Mesendoderm (in vitro differentiated cells): ENCODE measurements at regions not wholly inside any gene's neighbourhood (a gene's known extent, or its start where the extent isn't known, plus 50 kb on each side); places are given as distances from the start of the nearest gene placed in this dataset.

Experiments used
- DNase-seq: peaks from one replicate; pipeline ENCODE4 v3.0.0; 2013
- H2AK5ac ChIP-seq: 2 replicates; pipeline ENCODE4 v1.6.1; 2013; ENCODE audit warnings: low read length, inconsistent platforms
- H2BK120ac ChIP-seq: 2 replicates; pipeline ENCODE4 v1.6.1; 2013; ENCODE audit warnings: low read depth, mild to moderate bottlenecking, low read length, moderate library complexity, mixed read lengths
- H2BK15ac ChIP-seq: replicated peaks from 2 replicates; pipeline ENCODE4 v1.6.1; 2013; ENCODE audit warnings: low read depth, mild to moderate bottlenecking, moderate library complexity
- H2BK5ac ChIP-seq: 2 replicates; pipeline ENCODE4 v1.6.1; 2013; ENCODE audit warnings: low read length, inconsistent platforms
- H3K18ac ChIP-seq: 2 replicates; pipeline ENCODE4 v1.6.1; 2013; ENCODE audit warnings: mild to moderate bottlenecking, low read length, mixed read lengths
- H3K23ac ChIP-seq: one replicate; pipeline ENCODE4 v1.6.1; 2013; ENCODE audit warnings: low read length
- H3K27ac ChIP-seq: 2 replicates; pipeline ENCODE4 v1.5.1; 2013; ENCODE audit warnings: low read depth, mild to moderate bottlenecking, inconsistent platforms, low read length, moderate library complexity
- H3K27me3 ChIP-seq: 2 replicates; pipeline ENCODE4 v1.6.1; 2013; ENCODE audit warnings: low read length, control low read depth, mild to moderate bottlenecking, inconsistent platforms; ENCODE audit not compliant: insufficient read depth, poor library complexity
- H3K36me3 ChIP-seq: 2 replicates; pipeline ENCODE4 v1.6.1; 2013; ENCODE audit warnings: low read length, inconsistent platforms; ENCODE audit not compliant: control insufficient read depth, insufficient read depth
- H3K4ac ChIP-seq: one replicate; pipeline ENCODE4 v1.6.1; 2013; ENCODE audit warnings: low read depth, mild to moderate bottlenecking, low read length, moderate library complexity
- H3K4me1 ChIP-seq: 2 replicates; pipeline ENCODE4 v1.6.1; 2013; ENCODE audit warnings: low read depth, low read length, inconsistent platforms; ENCODE audit not compliant: control insufficient read depth
- H3K4me2 ChIP-seq: 2 replicates; pipeline ENCODE4 v1.6.1; 2013; ENCODE audit warnings: low read length
- H3K4me3 ChIP-seq: 2 replicates; pipeline ENCODE4 v1.5.1; 2013; ENCODE audit warnings: mild to moderate bottlenecking, low read length
- H3K56ac ChIP-seq: one replicate; pipeline ENCODE4 v1.6.1; 2013; ENCODE audit warnings: low read length
- H3K79me1 ChIP-seq: 2 replicates; pipeline ENCODE4 v1.6.1; 2013; ENCODE audit warnings: low read length, inconsistent platforms
- H3K79me2 ChIP-seq: 2 replicates; pipeline ENCODE4 v1.6.1; 2013; ENCODE audit warnings: mild to moderate bottlenecking, low read length; ENCODE audit not compliant: control insufficient read depth, insufficient read depth
- H3K9ac ChIP-seq: 2 replicates; pipeline ENCODE4 v1.6.1; 2013; ENCODE audit warnings: low read length, inconsistent platforms
- H4K5ac ChIP-seq: one replicate; pipeline ENCODE4 v1.6.1; 2013; ENCODE audit warnings: low read length
- H4K8ac ChIP-seq: one replicate; pipeline ENCODE4 v1.6.1; 2013; ENCODE audit warnings: low read depth, mild to moderate bottlenecking, control low read depth, low read length, moderate library complexity
- WGBS: extraction: QIAGEN DNeasy Blood & Tissue Kit; methylation state at CpG from one replicate; pipeline ENCODE4 v1.1.7; 2013; ENCODE audit warnings: low lambda C conversion rate, missing lambda C conversion rate; ENCODE audit not compliant: insufficient coverage; ENCODE audit errors: extremely low coverage; 5-methylcytosine and 5-hydroxymethylcytosine counted together

DNA sequence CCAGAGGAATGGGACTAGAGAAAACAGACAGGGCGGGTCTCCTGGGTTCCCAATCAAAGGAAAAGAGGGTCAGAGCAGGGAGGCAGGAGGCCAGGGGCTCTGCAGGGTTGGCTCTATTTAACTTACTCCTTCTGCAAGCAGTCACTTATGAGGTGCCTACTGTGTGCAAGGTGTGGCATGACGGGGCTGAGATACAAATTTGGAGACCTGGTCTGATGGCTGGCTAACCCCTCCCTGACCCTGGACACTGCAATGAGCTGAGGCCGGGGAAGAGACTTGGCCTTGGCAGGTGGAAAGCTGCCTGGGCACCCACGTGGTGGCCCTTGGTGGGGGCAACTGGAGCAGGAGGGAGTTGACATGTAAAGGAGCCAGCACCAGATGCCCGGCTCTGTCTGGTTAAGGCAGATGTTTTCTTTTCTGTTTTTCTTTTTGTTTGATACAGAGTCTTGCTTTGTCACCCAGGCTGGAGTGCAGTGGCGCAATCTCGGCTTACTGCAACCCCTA is 148.5 kb upstream of the GATA6 start:
- no peaks in the 10 kb centered on the region for H3K79me2 ChIP-seq
- no peaks in the 10 kb centered on the region for H3K36me3 ChIP-seq
- no peaks in the 10 kb centered on the region for H3K79me1 ChIP-seq
- no peak overlapping the region for H4K8ac ChIP-seq
- H3K9ac ChIP-seq = peak overlapping the region; percentile 62
- no peaks in the 10 kb centered on the region for H3K27me3 ChIP-seq
- DNase-seq = no peak
- peak overlapping the region; percentile 92 for H3K27ac ChIP-seq
- H3K56ac ChIP-seq = peak overlapping the region; percentile 88
- H3K4ac ChIP-seq = peak overlapping the region; percentile 60
- peak overlapping the region; percentile 98 for H2BK5ac ChIP-seq
- H3K23ac ChIP-seq = peak overlapping the region; percentile 74
- peak overlapping the region; percentile 73 for H2BK120ac ChIP-seq
- peak overlapping the region; percentile 77 for H3K18ac ChIP-seq
- H3K4me2 ChIP-seq = no peak overlapping the region
- H2BK15ac ChIP-seq = no peak overlapping the region
- peaks cover 16% of the 10 kb centered on the region for H3K4me1 ChIP-seq
- no CpG with 5 or more reads among the region's 7 CpGs for WGBS
- H4K5ac ChIP-seq = peak overlapping the region; percentile 18
- peak overlapping the region; percentile 99 for H2AK5ac ChIP-seq
- H3K4me3 ChIP-seq = no peak overlapping the region

DNA sequence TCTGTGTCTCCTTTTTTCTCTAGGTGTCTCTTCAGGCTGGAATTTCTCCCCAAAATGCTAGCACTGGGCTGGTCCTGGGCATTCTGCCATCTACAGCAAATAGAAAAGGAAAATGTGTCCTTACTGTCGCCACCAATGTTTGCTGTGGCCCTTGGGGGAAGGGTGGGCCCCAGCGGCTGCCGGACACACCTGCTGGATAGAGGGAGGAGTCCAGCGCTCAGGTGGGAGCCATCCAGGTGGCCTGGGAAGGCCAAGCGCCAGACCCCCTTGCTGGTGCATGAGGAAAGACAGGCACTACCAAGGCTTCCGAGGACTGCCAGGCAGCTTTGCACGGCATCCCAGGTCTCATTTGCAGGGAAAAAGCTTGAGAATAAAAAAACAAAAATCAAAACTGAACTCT is 147.7 kb upstream of the GATA6 start:
- H3K27me3 ChIP-seq = no peaks in the 10 kb centered on the region
- WGBS = no CpG with 5 or more reads among the region's 7 CpGs

DNA sequence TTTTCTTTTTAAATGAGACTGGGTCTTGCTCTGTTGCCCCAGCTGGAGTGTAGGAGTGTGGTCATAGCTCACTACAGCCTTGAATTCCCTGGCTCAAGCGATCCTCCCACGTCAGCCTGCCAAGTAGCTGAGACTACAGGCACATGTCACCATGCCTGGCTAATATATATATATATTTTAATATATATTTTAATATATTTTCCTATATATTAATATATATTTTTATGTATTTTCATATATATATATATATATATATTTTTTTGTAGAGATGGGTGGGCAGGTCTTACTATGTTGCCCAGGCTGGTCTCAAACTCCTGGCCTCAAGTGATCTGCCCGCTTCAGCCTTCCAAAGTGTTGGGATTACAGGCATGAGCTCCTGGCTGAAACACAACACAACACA is 144.5 kb upstream of the GATA6 start:
- Histone ChIP-seq H3K9ac (no peak overlapping the region), H3K4me1 (peaks cover 18% of the 10 kb centered on the region), H4K8ac (no peak overlapping the region), H3K4me2 (no peak overlapping the region), H3K27me3 (no peaks in the 10 kb centered on the region), H2BK15ac (no peak overlapping the region), H3K79me2 (no peaks in the 10 kb centered on the region), H3K36me3 (no peaks in the 10 kb centered on the region), H2BK120ac (no peak overlapping the region), H3K27ac (peak overlapping the region; percentile 79), H3K18ac (no peak overlapping the region), H4K5ac (no peak overlapping the region), H3K23ac (no peak overlapping the region), H2AK5ac (peak overlapping the region; percentile 94), H2BK5ac (peak overlapping the region; percentile 99), H3K56ac (peak overlapping the region; percentile 88), H3K79me1 (no peaks in the 10 kb centered on the region), H3K4me3 (no peak overlapping the region), H3K4ac (no peak overlapping the region)
- WGBS = no CpG with 5 or more reads among the region's 3 CpGs
- no peak for DNase-seq

More for the DNA sequence above, 147.7 kb upstream of the GATA6 start:
- DNase-seq = no peak
- peak overlapping the region; percentile 88 for H3K4ac ChIP-seq
- H3K79me1 ChIP-seq = no peaks in the 10 kb centered on the region
- H2AK5ac ChIP-seq = peak overlapping the region; percentile 2
- no peak overlapping the region for H3K4me3 ChIP-seq
- H3K4me2 ChIP-seq = no peak overlapping the region
- H3K36me3 ChIP-seq = no peaks in the 10 kb centered on the region
- H2BK5ac ChIP-seq = peak overlapping the region; percentile 54
- no peak overlapping the region for H3K9ac ChIP-seq
- H4K8ac ChIP-seq = no peak overlapping the region
- H2BK120ac ChIP-seq = peak overlapping the region; percentile 66
- no peak overlapping the region for H3K56ac ChIP-seq
- H3K4me1 ChIP-seq = peaks cover 17% of the 10 kb centered on the region
- no peaks in the 10 kb centered on the region for H3K79me2 ChIP-seq
- no peak overlapping the region for H3K23ac ChIP-seq
- H3K18ac ChIP-seq = peak overlapping the region; percentile 29
- H4K5ac ChIP-seq = no peak overlapping the region
- H2BK15ac ChIP-seq = no peak overlapping the region
- no peak overlapping the region for H3K27ac ChIP-seq

DNA sequence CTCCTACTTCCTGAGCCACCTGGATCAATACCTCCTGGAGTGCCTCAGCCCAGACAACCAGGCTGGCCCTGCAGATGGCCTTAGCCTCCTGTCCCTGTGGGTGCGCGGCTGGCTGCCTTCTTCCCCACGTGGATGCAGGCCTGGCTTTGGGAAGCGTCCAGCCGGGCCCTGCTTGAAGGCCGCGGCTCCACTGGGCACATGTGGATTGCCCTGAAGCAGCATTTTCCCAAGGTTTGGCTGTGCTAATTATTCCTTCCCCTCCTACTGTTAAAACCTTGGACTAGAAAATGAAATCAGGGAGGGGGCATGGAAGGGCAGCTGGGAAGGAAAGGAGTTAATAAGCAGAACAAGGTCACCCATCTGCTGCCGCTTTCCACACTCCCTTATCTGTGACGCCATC is 143.0 kb upstream of the GATA6 start:
- no peaks in the 10 kb centered on the region for H3K79me2 ChIP-seq
- no peak overlapping the region for H3K4me2 ChIP-seq
- no peak overlapping the region for H2BK15ac ChIP-seq
- H3K36me3 ChIP-seq = no peaks in the 10 kb centered on the region
- no peak overlapping the region for H3K4me3 ChIP-seq
- H3K23ac ChIP-seq = no peak overlapping the region
- H3K4me1 ChIP-seq = peaks cover 10% of the 10 kb centered on the region
- H3K56ac ChIP-seq = peak overlapping the region; percentile 88
- no peaks in the 10 kb centered on the region for H3K79me1 ChIP-seq
- peak overlapping the region; percentile 34 for H4K5ac ChIP-seq
- no CpG with 5 or more reads among the region's 9 CpGs for WGBS
- peak; percentile 97 for DNase-seq
- H2BK120ac ChIP-seq = peak overlapping the region; percentile 99
- no peaks in the 10 kb centered on the region for H3K27me3 ChIP-seq
- H3K27ac ChIP-seq = peak overlapping the region; percentile 79
- peak overlapping the region; percentile 27 for H3K4ac ChIP-seq
- peak overlapping the region; percentile 99 for H2BK5ac ChIP-seq
- peak overlapping the region; percentile 69 for H3K18ac ChIP-seq
- H2AK5ac ChIP-seq = no peak overlapping the region
- no peak overlapping the region for H4K8ac ChIP-seq
- H3K9ac ChIP-seq = peak overlapping the region; percentile 53

DNA sequence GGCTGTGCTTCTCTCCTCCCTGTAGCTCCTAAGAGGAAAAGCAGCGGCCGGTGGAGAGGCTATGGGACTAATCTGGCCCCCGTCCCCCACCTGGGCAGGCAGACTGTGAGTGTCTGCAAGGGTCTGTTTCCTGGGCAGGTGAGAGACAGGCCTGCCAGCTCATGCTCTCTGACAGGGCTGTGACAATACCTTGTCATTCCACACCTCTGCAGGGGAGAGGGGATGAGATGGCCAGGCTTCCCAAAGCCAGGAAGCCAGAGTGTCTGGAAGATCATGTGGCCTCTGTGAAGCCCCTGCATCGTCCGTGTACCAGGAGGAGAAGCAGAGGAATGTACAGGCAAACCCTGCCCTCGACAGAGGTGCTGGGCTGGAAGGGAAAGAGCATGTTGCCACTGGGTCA is 142.5 kb upstream of the GATA6 start:
- Histone ChIP-seq H4K8ac (no peak overlapping the region), H3K4ac (peak overlapping the region; percentile 27), H3K36me3 (no peaks in the 10 kb centered on the region), H3K18ac (peak overlapping the region; percentile 91), H3K56ac (peak overlapping the region; percentile 88), H3K4me1 (peaks cover 10% of the 10 kb centered on the region), H2BK120ac (peak overlapping the region; percentile 99), H3K9ac (peak overlapping the region; percentile 53), H4K5ac (peak overlapping the region; percentile 54), H3K27me3 (no peaks in the 10 kb centered on the region), H2AK5ac (peak overlapping the region; percentile 70), H2BK5ac (peak overlapping the region; percentile 99), H3K4me2 (no peak overlapping the region), H3K79me1 (no peaks in the 10 kb centered on the region), H3K79me2 (no peaks in the 10 kb centered on the region), H3K23ac (no peak overlapping the region), H3K27ac (peak overlapping the region; percentile 89), H3K4me3 (no peak overlapping the region), H2BK15ac (no peak overlapping the region)
- peak; percentile 100 for DNase-seq
- WGBS = no CpG with 5 or more reads among the region's 6 CpGs

GRCh38 chr18:22031611-22032010 is 137.8 kb upstream of the GATA6 start:
- Histone ChIP-seq H3K4me2 (no peak overlapping the region), H3K4ac (peak overlapping the region; percentile 20), H3K9ac (no peak overlapping the region), H3K4me3 (no peak overlapping the region), H2AK5ac (no peak overlapping the region), H2BK15ac (no peak overlapping the region), H3K79me1 (no peaks in the 10 kb centered on the region), H2BK120ac (peak overlapping the region; percentile 69), H3K36me3 (no peaks in the 10 kb centered on the region), H2BK5ac (peak overlapping the region; percentile 35), H3K4me1 (peaks cover 6% of the 10 kb centered on the region), H4K5ac (no peak overlapping the region), H3K79me2 (no peaks in the 10 kb centered on the region), H4K8ac (no peak overlapping the region), H3K27ac (no peak overlapping the region), H3K18ac (peak overlapping the region; percentile 65), H3K23ac (no peak overlapping the region), H3K27me3 (no peaks in the 10 kb centered on the region), H3K56ac (peak overlapping the region; percentile 6)
- no peak for DNase-seq
- WGBS = no CpG with 5 or more reads among the region's 6 CpGs
